ENCODE measurements at regions not wholly inside any gene's neighbourhood (a gene's known extent, or its start where the extent isn't known, plus 50 kb on each side); places are given as distances from the start of the nearest gene placed in this dataset.
"Not testable (repeated sequence)": the region's sequence is repeated elsewhere in the genome, so short reads cannot be mapped to it uniquely, and the experiment has no call there.

DNA sequence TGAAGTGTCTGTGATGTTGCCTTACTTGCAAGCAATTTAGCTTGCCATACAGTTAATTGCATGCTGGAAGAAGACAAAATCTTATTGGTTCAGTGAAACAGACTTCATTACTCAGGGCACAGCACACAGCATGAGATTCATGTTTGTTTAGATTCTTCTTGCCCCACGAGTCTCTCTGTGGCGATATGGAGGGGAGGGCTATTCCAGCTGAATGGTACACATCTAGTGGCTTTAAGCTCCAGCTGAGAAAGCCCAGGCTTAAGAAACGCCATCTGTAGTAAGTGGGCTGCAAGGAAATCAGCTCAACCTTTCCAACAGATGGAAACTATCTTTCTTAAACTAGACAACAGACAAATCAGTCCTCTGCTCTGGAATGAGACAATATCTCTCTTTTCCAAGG is 1022.0 kb downstream of the NCAM2 start:
- no peak for DNase-seq

DNA sequence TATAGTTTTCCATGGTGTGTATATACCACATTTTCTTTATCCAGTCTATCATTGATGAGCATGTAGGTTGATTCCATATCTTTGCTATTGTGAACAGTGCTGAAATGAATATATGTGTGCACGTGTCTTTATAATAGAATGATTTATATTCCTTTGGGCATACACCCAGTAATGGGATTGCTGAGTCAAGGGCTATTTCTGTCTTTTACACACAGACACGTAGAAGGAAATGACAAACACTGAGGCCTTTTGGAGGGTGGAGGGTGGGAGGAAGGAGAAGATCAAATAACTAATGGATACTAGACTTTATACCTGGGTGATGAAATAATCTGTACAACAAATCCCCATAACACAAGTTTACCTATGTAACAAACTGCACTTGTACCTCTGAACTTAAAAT is 1025.7 kb downstream of the NCAM2 start:
- DNase-seq: not testable (repeated sequence)

DNA sequence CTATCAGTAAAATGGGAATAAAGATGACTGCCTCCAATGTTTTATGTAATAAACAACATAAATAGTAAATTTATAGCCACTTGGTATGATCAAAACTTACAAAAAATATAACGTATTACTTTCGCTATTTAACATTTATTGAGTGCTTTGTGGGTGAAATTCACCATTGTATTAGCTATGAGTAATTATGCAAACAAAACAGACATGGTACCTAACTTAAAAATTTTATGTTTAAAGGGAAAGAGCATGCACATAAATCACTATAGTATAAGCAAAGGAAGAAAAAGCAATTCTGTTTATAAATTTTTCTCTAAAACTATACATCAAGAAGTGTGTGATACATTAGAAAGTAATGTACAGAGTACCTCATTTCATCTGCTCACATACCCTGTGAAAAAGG is 1046.2 kb downstream of the NCAM2 start:
- DNase-seq: no peak

DNA sequence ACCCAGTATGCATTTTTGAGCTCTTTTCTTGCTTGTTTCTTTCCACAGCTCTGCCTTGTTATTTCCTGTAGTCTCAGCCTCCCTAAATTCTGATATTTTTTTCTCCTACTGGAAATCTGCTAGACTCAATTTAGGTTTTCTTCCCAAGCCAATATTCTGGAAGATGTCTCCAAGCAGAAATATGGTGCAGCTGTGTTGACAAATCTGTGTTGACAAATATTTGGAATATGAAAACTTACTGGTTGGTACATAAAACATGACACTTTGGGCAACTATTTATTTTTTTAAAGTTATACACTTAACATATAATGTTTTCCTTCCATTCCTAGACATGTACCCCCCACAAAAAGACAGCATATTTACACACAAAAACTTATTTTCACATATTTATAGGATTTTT is 1048.4 kb downstream of the NCAM2 start:
- no peak for DNase-seq

DNA sequence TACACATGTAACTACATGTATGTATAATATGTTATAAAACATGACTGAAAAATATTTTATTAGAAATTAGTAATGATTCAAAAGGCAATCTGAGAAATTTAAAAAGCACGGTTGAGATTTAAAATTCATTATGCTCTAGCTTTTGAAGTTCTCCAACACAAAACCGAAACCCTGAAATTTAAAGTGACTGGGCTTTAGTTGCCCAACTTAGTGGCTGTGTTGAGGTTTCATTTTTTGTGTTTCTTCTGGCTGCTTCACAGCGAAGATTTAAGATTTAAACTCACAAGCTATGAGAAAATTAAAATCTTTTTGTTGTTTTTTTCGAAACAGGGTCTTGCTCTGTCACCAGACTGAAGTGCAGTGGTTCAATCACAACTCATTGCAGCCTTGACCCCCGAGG is 1058.7 kb downstream of the NCAM2 start:
- no peak for DNase-seq

DNA sequence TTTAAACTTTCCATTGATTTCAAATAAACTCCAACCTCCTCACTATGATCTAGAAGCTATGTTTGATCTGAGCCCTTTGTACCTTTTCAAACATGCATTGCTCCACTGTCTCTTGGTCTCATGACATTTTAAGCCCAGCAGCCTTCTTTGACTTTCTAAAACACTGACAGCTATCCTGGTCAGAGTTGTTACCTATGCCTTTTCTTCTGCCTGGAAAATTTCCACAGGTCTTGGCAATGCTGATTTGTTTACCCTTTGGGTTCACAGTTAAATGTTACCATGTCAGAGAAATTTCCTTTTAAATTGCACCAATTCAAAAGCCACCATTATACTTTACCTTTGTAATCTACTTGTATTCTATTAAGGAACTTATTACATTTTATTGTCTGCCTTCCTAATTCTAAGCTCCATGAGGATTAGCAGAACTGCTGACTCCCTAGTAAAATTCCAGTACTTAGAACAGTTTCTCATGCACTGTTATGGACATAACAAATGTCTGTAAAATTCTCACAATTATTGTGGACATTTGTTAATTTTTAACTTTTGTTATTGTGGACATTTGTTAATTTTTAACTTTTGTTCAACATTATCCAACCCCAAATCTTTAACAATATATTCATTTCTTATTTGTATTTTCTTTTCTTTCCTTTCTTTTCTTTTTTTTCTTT is 1064.4 kb downstream of the NCAM2 start:
- no peak for DNase-seq

DNA sequence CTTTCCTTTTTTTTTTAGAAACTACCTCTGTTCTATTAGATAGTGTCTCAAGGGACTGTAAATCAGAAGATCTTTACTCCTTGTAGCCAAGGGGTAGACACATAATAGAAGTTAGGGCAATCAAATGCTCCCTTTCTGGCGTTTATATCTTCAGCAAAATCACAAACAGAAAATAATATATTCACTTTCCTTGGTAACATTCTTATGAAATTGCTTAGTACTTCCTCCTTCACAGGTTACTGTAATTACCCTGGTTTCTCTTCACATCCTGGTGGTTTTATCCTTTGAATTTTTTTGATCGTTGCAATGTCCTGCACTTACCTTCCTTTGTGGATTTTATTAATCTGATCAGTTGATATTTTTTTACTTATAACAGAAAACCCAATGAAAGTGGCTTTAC is 1064.9 kb downstream of the NCAM2 start:
- DNase-seq: no peak

DNA sequence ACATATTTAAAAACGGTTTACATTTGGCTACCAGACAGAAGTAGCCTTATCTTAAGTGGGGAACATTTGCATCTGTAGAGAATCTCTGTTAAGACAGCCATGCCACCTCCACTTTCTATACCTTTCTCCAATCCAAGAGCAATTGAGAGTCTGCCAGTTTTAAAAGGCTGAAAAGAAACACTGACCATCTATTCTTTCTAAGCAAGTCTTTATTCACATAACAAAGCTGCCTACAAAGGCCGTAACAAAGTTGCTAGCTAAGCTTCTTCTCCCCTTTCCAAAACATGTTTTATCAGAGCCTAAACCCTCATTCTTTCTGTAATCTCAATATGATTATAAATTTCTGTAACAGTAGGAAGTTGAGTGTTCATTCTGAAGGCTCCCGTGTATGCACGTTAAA is 1078.3 kb downstream of the NCAM2 start:
- DNase-seq: no peak

DNA sequence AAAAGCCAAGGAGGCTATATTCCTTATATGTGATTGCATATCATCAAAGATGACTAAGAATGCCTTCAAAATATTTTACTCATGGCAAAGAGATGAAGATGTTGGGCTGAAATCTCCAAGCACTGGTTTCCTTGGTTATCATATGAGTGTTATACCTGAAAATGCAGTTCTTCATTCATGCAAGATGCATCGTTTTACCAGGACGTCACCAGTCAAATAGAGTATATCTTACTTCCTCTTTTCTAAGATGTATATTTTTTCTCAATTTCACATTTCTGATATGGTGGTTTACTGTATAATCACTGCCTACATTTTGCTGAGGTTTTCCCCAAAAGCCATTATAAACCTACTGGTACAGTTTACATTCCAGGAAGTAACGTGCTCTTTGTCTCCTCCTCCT is 1085.7 kb downstream of the NCAM2 start:
- DNase-seq: no peak

DNA sequence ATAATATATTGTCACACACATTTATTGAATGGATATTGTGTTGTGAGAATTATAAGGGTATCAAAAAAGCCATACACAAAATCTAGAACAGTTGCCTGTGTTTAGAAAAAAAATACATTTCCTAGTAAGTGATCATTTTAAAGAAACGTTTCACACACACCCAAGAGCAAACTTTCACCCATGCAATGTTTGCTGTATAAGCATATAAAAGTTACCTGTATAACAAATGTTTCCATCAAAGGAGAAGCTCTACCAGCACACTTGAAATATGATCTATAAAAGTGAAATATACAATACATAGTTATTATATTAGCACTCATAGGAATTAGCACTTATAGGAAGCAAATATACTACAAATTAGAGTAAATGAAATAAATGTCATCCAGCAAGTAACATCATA is 1098.1 kb downstream of the NCAM2 start:
- no peak for DNase-seq

DNA sequence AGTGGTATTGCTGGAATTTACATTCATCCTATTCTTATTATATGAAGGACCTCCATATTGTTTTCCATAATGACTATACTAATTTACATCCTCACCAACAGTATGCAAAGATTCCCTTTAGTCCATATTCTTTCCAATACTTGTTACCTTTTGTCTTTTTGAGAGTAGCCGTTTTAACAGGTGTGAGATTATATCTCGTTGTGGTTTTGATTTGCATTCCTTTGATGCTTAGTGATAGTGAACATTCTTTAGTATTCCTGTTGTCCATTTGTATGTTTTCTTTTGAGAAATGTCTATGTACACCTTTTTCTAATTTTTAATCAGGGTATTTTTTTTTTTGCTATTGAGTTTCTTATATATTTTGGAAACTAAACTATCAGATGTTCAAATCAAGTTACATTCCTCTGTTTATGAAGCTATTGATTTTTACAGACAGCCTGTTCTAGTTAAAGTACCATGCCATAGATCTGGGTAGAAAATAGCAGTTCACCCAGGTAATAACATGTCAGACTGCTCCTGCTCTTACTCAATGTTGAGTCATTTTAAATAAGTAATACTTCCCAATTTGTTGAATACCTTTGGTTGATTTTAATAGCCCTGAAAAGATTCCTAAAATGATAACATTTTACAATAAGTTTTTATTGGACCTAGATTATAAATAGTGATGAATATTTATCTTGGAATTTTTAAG is 1108.7 kb downstream of the NCAM2 start:
- no peak for DNase-seq

DNA sequence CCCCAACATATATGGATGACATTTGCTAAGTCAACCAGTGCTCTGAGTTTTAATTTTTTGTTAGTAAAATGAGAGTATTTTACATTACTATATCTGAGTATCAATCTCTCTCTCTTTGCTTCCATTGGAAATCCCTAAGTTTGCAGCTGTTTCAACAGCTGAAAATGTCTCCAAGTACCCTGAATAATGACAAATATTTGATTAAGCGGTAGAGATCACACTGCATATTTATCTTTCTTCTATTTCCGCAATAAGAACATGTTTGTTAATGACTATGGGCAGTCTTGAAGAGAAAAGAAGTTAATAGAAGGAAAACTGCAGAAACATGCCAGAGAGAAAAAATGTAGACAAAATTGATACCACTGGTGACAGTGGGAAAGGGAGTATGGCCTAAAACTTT is 1117.5 kb downstream of the NCAM2 start:
- no peak for DNase-seq

DNA sequence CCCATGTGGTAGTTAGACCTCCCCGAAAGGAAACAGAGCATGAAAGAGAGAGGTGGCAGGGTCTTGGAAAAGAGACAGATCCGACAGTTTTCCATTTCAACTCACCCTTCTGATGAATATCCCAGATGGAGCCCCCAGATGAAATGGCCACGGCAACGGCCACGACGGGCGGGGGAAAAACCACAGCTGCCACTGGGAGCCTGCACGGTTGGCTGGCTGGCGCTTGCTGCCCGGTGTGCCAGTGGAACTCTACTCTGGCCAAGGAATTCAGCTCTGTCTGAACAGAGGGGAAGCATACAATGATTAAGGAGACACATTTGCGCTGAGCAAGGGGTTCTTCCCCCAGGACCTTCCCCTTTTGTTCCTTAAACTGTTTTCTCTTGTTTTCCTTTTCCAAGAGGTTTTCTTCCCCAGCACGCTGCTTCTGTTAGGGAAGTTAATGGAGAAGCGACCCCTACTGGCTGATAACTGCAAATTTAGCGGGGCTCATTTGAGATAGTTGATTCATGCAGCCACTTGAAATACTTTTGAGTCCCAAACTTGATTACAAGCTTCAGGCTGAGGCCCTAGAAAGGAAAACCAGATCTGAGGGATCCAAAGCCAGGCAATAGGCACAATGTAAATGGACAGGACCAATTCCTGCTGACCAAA is 1122.5 kb downstream of the NCAM2 start:
- DNase-seq: no peak

DNA sequence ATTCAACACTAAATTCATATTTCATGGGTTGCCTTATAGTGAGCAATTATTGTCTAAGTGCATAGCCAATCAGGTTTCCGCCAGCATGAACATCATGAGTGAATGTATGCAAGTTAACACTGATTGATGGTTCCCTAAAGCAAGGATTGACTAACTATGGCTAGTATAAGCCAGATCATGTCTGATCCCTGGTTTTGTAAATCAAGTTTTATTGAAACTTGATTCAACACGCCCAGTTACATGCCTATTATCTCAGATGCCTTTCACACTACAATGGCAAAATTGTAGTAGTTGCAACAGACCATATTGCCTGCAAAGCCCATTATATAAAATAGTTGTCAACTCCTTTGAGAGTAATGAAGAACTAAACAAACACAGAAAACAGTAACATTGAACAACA is 1127.4 kb downstream of the NCAM2 start:
- no peak for DNase-seq

DNA sequence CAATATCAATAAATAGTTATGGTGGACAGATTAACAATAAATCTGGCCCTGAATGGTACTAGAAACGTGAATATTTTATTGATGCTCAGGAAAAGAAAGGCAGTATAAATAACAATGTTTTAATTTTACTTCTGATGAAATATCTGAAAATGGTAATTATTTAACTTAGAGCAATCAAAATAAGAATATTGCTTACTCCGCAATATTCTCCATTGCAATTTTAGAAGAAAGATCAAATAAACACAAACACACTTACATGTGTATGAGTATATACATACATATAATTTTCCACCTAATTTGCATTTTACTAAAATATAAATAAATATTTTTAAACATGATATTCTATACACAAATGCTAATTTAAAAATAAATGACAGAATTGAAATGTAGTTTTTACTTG is 1130.5 kb downstream of the NCAM2 start:
- DNase-seq: no peak

DNA sequence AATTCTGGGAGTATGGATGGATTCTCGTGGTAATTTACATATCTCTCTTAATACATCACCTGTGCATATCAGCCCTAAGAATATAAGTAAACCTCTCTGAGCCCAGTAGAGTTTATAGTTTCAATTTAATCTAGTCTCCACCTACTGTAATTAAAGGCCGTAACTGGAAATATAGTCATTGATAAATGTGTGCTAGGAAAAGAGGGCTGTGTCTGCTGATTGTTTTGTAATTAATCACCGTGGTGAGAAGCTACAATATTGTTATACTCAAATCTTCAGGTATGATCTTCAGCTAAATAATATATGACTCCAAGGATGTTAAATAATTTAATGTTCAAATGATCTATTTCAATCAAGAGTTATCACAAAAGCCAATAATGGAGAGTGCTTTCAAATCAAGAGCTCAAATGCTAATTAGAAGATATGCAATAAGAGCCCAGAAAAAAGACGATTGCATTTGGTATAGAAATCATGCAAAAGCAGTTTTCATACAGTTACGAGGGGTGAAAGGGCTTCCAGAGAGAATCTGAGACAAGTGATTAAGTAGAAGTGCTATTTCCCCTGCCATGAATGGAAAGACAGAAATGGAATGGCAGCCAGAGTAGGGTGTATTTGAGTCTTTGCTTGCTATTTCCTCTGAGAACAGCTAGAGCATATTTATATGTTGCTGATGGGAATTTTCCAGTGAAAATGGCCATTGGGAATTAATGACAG is 1134.3 kb downstream of the NCAM2 start:
- DNase-seq: no peak

DNA sequence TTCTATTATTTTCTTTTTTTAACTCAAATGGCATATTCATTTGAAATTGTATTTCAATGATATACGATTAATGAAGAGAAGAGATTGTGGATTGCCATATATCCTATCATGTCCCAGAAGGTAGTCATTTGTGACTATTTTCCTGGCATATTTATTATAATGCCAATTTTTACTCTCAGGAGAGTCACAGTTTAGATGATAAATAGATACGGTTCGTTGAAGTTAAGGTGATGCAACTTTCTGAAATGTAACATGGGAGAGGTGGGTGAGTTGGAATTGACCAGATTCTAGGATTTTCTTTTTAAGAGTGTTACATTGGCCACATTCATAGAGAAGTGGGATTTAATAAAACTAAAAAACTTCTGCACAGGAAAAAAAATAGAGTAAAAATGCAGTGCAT is 1138.5 kb downstream of the NCAM2 start:
- DNase-seq: no peak

DNA sequence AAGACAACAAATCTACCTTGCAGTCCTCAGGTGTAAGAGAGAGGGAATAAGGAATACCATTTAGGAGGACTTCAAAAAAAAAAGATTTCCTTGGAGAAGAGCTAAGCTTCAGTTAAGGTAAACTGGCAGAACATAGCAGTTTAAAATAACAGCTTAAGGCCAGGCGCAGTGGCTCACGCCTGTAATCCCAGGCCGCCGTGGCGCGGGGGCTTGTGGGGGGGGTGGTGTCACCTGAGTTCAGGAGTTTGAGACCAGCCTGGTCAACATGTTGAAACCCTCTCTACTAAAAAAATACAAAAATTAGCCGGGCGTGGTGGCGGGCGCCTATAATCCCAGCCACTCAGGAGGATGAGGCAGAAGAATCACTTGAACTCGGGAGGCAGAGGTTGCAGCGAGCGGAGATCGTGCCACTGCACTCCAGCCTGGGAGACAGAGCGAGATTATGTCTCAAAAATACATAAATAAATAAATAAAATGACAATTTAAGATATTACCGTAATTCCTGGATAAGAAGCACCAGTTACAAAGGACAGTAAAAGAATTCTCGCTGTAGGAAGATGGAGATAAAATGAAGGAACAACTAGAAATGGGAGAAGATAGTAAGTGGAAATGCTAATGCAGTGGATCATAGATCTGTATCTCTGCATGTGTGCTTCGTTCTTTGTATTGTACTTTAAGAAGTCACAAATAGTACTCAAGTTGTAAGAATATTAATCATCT is 1140.2 kb downstream of the NCAM2 start:
- no peak for DNase-seq

DNA sequence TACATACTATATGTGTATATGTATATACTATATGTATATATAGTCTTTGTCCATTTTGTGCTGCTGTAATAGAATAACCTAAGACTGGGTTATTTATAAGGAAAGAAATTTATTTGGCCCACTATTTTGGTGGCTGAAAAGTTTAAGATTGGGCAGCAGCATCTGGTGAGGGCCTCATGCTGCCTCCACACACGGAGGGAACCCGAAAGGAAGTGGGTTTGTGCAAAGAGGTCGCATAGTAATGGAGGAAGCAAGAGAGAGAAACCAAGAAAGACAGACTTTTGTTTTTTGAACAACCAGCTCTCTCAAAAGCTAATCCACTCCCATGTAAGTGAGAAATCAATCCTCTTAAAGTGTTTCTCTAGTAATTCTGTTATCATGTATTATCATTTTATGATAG is 1147.3 kb downstream of the NCAM2 start:
- no peak for DNase-seq

DNA sequence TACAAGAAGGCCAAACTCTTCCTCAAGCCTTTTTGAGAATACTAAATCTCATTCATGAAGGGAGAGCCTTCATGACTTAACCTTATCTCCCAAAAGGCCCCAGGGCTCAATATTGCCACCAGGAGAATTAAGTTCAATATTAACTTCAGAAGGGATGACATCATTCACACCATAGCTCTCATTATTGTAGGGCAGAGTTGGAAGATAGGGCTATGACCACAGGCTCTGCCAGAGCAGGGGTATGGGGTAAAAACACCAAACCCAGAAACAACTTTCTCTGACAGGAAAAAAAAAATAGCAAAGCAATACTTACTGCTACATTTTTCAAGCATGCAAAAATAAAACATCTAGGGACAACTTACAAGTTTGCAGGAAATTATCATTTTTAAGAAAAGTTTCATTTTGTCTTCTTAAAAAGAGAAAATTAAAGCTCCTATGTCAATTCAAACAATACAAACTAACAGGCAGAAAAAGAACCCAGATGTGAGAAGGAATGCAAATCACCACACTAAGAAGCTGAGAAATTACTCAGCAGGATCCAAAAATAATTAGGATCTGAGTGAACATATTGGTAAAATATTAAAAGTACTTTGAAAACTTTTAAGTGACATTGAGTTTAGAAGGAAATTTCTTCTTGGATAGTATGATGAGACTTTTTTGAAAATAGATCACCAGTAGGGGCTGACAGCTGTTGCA is 1156.5 kb downstream of the NCAM2 start:
- DNase-seq: no peak

DNA sequence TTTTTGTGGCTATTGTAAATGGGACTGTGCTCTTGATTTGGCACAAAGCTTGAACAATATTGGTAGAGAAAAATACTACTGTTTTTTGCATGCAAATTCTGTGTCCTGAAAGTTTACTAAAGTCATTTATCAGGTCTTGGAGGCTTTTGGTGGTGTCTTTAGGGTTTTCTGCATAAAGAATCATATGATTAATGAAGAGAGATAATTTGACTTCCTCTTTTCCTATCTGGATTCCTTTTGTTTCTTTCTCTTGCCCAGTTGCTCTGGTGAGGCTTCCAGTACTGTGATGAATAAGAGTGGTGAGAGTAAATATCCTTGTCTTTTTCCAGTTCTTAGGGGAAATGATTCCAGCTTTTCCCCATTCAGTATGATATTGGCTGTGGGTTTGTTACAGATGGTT is 1166.7 kb downstream of the NCAM2 start:
- no peak for DNase-seq

DNA sequence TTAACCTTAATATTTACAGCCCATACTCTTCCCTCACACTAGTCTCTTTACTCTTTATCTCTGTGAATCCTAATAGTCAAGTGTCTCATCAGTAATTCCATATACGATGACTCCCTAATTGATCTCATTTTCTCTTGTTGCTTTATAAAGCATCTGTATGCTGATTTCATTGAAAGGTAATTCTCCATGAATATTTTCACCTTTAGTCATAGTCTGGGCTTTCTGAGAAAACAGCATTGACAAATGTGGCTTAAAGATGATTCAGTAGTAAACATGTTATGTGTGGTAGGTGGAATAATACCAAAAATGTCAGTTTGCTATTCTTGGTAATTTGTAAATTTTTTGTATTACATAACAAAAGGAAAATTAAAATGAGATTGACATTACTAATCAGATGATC is 1176.5 kb downstream of the NCAM2 start:
- no peak for DNase-seq

DNA sequence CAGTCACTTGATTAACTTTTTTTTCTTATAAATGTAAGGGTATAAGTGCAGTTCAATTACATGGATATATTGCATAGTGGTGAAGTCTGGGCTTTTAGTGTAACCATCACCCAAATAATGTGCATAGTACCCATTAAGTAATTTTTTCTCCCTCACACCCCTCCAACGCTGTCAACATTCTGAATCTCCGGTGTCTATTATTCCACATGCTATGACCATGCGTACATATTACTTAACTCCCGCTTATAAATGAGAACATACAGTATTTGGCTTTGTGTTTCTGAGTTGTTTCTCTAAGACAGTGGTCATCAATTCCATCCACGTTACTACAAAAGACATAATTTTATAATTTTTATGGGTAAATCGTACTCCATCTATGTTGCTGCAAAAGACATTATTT is 1191.1 kb downstream of the NCAM2 start:
- no peak for DNase-seq

All from retina (tissue), 1 donor.